GM18907 (cell line): ENCODE measurements at regions not wholly inside any gene's neighbourhood (a gene's known extent, or its start where the extent isn't known, plus 50 kb on each side); places are given as distances from the start of the nearest gene placed in this dataset.
A peak's percentile ranks its signal among the peaks of the same experiment; 100 is the strongest.

Source experiments
- ATAC-seq: cut with Tn5 transposase; IDR thresholded peaks from one replicate; pipeline ENCODE4 v1.9.1; 2021; ENCODE audit warnings: mild to moderate bottlenecking, moderate library complexity; ENCODE audit not compliant: unreplicated experiment

DNA sequence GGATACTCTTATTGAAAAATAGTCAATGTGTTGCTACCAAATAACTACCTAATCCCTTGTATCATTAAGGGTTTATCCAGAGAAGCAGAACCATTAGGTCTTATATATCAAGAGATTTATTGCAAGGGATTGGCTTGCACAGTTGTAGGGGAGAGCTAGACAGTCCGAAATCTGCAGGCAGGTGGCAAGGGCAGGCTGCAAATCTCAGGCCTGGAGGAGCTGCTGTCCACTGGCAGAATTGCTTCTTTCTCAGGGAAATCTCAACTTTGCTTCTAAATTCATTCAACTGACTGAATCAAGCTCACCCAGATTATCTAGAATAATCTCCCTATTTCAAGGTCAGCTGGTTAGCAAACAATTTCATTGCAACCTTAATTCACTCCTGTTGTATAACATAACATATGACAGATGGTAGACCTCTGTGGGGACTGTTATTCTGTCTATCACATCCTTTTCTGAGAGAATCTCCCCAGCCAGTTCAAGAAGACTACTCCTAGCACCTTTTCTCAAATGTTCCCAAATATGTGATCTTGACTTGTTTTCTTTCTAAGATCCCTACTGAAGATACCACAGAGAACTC is 194.2 kb downstream of the NHLRC3 start:
- ATAC-seq, result no peak

DNA sequence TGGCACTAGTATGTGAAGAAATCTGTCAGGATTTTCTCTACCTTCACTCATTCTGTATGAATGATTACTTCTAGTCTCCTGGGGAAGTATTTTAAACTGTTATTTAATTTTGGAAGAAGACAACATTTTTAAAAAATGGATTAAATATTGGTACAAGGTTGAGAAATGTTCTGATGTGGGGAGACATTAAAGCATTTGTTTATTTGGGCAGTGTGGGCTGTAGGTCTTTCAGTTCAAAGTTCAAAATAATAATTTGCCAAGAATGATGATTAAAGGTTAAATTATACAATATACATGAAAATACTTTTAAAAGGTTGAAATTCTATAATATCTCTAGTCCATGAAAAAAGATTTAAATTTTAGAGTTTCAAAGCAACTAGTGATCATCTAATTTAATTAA is 194.7 kb downstream of the NHLRC3 start:
- ATAC-seq, result no peak

DNA sequence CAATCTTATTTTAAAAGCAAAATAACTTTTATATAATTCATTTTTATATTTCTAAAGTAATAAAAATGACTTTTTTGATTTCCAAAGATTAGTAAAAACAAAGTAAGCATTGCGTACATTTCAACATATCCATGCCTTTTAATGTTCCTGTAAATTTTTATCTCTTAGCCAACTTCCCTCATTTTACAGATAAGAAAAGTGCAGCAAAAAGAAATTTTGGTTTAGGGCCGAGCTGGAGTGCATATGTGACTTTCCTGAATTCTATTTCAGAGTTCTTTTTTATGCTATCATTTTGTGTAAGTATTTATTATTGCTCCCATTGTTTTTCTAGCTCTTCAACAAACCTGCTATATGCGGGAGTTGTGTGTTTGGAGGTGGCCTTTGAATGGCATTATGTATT is 195.3 kb downstream of the NHLRC3 start:
- no peak for ATAC-seq

DNA sequence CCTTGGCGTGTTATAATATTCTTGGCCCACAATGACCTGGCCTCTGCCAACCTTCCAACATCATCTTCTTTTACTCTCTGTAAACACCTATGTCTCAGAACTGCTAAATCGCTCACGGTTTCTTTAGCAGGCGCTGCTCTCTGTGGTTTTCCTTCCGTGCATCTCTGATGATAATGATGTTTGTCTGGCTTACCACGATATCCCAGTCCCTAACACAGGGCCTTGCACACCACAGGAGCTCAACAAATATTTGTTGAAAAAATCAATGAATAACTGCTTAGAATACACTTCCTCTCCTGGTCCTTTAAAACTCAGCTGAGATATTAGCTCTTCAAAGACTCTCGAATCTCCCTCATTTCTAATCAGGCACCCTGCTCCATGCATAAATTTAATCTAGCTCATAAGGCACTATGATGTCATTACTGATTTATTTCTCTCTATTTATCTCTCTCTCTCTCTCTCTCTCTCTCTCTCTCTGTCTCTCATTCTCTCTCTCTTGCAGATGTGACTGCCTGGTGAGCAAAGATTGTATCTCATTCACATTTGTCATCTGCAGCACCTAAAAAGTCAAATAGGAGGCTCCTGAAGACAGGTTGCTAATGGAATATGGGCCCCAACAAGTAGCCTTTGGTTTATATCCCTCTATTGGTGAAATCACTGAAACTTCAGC is 206.4 kb downstream of the NHLRC3 start:
- no peak for ATAC-seq

DNA sequence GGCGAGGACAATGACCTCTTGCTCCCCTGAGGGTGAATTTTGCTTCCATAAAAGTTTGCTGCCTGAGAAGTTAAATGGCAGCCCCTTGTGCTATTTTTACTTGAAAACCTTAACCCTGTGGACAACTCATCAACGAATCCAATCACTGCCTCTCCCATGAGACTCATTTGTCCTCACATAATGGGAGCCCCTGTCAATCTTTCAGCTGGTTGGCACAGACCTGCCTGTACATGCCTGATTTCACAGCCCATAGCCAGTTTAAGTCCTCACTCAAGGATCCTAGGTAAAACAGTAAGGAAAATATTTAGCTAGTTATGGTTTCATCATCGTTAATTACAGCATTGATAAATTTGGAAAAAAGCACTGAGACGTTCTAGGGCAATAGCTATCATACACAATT is 207.4 kb downstream of the NHLRC3 start:
- no peak for ATAC-seq

DNA sequence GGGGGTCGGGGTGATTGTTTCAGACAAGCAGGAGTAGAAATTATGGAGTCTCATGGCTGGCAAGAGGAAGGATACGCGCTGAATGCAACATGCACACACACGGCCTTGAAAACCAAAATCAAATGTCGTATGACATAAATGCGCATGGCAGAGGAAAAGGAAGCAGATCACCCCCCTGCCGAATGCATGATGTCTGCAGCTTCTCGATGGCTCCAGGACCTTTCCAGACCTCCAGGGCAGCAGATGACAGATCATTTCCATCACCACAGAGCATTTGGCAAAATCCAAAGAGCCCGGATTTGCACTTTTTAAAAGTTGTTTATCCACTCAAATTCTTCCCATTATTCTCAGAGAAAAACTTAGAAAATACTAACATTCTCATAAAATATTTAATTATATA is 211.7 kb downstream of the NHLRC3 start:
- ATAC-seq, result no peak

DNA sequence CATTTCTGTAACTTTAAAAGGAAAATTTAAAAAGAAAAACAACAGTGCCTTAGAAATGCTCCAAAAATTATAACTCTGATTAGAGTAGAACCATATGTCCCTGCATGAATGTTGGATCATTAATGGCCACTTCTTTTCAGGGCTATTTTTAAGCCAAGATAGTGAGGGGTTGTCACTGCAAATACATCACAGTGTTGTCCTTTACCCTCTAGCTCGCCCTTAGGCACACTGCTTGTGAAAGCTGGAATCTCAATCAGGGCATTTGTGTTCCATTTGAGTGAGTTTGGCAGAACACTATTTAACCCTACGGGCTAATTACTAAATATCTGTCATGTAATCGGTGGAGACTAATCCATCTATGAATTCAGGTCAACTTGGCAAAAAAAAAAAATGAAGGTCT is 212.2 kb downstream of the NHLRC3 start:
- ATAC-seq, result no peak

DNA sequence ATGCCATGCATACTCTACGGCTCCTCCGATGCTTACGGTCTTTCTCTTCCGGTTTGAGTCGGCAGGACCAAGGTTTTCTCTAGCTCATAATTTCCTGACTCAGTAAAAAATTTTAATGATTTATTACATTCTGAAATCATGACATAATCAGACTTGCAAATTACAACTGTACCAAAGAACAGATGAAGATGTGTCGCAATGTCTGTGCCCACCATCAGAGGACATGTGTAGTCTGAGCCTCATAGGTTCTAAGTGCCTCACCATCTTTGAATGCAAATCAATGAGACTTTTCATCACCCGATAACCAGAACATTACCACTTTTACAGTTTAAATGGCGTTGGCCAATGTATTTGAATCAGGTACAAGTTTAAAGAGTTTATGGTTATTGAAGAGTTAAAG is 213.1 kb downstream of the NHLRC3 start:
- no peak for ATAC-seq

DNA sequence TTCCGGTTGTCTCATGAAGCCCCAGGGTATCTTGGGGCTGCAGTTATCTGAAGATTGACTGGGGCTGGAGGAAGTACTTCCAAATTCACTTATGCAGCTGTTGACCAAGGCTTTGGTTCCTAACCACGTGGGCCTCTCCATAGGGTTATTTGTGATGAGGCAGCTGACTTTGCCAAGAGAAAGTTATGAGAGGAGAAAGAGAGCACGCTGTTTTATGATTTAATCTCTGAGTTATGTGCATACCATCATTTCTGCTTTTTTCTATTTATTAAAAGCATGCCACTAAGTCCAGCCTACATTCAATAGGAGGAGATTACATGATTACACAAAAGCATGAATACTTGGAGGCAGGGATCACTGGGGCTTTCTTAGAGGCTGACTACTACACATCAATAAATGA is 215.5 kb downstream of the NHLRC3 start:
- no peak for ATAC-seq

DNA sequence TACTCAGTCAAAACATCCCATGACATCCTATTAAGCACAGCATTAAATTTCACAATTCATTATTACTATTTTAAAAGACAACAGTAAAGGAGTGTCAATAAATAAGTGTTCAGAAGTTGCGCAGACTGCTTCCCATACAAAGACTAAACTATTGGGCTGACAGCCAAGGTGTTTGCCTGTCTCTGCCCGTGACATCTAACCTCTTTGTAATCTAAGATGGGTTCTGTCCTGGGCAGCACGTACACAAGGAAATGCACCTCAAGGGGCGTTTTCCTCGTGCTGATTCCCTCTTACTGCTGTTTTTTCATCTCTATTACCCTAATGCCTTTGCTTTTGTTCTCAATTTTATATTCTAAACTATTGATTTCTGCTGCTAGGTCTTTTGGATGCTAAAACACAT is 216.3 kb downstream of the NHLRC3 start:
- no peak for ATAC-seq

DNA sequence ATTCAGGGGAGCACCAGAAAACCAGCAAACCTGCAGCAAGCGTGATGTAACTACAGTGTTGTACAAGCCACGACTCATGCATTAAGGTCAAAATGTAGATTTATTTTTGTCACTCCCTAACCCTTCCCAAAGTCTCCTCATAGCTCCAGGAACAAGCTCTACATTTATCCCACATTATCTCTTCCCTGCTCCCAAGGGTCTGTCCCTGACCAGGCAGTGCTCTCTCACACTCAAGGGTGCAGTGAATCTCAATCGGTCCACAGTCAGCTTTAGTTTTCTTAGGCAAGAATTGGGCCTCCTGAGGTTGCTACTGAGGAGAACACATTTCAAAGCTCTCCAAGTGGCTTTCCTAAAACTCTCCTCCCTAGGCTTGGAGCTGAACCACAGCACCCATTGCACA is 219.4 kb downstream of the NHLRC3 start:
- no peak for ATAC-seq

DNA sequence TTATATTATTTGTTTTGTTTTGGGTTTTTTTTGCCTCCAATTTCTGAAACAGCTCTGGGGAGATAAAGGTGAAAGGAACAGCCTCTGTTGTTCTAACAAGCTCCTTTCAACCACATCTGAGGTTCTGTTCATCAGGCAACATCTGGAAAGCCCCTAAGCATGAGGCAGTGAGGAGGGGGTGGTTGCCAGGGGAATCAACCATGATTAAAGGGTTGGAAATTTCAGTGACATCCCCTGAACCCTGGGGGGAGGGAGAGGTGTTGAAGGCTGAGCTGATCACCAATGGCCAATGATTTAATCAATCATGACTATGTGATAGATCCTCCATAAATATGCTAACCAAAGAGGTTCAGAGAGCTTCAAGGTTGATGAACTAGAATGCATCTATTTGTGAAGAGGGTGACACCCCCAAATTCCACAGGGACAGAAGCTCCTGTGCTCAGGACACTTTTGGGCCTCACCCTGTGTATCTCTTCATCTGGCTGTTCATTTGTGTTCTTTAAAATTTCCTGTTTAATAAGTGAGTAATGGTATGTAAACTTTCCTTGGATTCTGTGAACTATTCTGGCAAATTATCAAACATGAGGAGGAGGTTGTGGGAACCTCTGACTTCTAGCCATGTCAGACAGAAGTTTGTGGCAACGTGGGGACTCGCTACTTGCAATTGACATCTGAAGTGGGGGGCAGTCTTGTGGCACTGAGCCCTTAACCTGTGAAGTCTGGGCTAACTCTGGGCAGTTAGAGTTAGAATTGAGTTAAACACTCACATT is 221.3 kb downstream of the NHLRC3 start:
- ATAC-seq, result peak; percentile 69

DNA sequence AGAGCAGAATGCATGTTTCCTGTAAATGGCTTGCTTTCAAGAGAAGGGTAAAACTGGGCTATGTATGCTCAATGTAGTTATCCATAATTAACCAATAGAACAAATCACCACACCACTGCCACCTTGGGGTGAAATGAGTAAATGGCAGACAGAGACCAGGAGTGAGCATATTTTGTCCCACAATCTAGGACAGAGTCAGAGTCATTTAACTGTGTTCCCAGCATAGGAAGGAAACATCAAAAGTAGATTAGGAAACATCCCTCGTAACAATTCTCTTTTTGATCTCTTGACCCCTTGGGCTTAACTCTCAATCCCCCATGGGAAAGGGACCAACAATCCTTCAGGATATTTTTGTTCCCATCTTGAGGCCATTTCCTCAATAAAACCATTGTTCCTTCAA is 224.8 kb downstream of the NHLRC3 start:
- ATAC-seq, result peak; percentile 86

DNA sequence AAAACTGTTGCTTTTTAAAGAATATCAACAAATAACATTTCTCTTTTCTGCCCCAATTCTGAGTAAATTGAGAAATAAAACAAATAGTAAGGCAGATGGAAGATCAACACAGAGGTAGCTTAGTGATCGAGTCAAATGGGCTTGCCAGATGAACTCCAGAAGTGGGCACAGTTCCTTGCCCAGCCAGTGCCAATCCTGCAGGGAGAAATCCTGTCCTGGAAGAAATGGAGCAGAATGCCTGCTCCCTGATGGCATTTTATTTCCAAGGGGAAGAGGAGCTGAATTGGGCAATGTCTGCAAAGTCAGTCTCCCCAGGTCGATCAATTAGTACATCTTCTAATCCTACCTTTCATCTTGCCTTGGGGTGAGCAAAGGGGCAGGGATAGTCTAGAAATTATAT is 225.3 kb downstream of the NHLRC3 start:
- ATAC-seq, result no peak

DNA sequence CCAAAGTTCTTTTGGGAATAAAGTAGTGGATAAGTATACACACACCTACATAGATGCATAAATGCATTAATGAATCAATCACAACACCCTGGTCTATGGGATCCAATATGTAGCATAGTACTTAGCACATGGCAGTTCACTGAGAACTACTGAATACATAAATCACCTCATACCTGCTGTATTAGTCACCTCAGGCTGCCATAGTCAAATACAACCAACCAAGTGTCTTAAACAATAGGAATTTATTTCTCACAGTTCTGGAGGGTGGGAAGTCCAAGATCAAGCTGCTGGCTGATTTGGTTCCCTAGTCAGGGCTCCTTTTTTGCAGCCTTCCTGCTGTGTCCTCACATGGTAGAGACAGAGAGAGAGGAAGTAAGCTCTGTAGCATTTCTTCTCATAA is 228.2 kb downstream of the NHLRC3 start:
- ATAC-seq, result no peak

DNA sequence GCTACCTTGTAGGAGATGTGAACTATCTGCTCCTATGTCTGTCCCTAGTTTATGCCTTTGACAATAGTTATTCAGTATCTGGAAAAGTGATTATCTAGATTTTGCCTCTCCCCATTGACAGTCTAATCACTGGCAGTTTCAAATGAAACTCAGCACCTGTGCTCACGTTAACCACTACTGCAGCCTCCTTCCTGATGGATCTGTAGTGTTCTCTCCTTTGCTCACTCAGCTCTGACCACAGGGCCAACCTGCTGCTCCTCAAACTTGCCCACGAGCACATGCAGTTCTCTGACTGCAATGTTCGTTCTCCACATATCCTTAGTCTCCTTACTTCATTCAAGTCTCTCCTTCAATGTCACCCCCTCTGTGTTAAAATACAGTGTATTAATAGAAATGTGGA is 230.1 kb downstream of the NHLRC3 start:
- ATAC-seq, result no peak

DNA sequence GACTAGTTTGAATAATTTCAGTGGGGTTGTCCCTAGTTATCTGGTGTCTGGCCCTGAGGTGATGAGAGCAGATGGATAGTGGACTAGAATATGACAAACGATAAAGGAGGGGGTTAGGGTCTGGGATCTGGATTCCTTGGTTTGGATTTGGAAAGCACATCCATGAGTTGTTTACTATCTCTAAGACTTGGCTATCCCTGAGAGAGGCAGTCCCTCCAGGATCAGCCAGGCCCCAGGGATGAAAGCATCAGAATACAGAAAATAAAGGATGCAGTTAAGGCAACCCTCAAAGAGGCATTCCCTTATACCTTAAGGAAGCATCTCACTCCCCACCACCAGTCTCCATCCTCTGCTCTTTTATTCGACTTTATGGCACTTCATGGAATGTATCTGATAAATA is 230.7 kb downstream of the NHLRC3 start:
- ATAC-seq, result no peak

DNA sequence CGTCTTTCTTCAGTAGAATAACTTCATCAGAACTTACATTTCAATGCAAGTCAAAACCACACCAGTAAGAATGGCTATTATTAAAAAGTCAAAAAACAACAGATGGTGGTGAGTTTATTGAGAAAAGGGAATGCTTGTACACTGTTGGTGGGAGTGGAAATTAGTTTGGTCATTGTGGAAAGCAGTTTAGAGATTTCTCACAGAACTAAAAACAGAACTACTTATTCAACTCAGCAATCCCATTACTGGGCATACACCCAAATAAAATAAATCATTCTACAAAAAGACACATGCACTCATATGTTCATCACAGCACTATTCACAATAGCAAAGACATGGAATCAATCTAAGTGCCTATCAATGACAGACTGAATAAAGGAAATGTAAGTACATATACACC is 231.2 kb downstream of the NHLRC3 start:
- ATAC-seq, result no peak

DNA sequence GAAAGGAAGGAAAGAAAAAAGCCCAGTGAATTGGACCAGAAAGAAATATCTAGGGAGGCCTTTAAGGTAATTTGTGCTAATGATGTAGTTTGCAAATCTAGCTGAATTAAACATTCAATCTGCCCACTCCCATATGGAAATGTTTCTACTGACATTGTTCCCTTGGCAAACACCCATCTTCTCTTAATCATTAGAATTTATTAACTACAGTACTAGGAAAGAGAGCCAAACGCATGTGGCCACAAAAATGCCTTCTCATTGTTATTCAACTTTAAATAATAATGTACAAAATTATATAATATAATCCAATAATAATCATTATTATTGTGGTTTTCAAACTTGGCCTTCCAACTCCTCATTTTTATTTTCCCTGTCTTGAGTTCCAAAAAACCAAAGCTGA is 234.7 kb downstream of the NHLRC3 start:
- ATAC-seq, result no peak

DNA sequence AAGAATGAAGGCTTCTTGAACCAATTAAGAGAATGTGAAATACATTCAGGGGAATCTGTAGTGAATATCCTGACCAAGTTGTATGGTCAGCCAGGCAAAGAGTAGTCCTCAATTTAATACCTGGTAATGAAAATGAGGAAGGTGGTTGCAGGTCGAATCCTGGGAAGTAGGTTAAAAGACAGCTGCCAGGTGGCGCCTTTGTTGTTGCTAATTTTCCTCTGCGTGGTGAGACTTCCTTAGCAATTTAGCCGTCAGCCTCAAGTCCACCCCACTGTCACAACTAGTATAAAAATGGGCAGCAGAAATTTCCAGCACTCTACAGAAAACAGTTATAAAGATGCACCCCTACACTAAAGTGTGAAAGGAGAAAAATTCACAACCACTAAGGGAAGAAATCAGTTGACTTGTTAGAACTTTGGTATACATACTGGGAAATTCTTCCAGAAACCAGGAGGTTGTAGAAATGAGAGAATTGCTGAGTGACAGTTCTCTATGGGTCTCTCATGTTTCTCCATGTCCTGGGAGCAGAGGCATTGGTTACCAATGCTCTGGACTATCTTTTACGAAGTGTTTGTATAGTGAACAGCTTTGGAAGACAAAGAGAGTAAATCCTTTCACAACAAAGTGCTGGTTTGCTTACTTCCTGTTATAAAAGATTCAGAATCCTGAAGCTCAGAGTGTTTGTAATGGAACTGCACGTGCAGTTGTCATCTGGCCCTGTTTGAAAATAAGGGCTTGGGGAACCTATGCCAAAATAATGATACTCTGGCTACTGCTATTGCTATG is 235.9 kb downstream of the NHLRC3 start:
- ATAC-seq, result no peak

DNA sequence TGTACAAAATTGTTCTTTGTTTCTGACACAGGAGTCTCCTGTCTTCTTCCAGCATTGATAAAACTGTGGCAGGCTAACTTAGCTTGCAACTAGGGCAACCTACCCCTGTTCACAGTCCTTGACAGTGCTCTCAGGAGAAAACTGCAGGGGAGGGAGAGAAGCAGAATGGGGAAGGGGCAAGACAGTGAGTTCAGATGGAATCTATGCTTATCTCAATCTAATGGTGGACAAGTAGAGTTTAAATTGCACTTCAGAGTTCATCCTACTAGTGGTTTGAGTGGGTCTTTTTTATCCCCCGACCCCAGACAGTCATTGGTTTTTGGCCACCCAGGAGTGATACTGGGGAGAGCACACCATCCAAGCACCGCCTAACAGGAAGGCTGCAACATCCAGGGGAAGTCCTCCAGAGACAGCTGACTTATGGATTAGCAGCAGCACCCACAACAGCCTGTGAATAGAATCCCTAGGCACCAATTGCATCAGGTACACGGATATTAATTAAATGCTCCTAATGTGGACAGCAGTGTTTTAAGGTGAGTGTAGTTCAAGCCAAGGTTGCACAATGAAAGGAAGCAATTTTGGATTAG is 236.6 kb downstream of the NHLRC3 start:
- no peak for ATAC-seq
